B cell (primary cell): ENCODE measurements at regions not wholly inside any gene's neighbourhood (a gene's known extent, or its start where the extent isn't known, plus 50 kb on each side); places are given as distances from the start of the nearest gene placed in this dataset.

Source experiments
- CTCF ChIP-seq: fragments of 200-600 bp; IDR thresholded peaks from one replicate; pipeline ENCODE4 v1.8.0; 2022; ENCODE audit warnings: antibody characterized with exemption, mild to moderate bottlenecking
- EZH2 ChIP-seq: IDR thresholded peaks from 2 replicates; pipeline ENCODE4 v1.6.1; 2012; ENCODE audit warnings: borderline replicate concordance, low read depth, mild to moderate bottlenecking, moderate library complexity, low read length; ENCODE audit not compliant: insufficient read depth, poor library complexity, severe bottlenecking

GRCh38 chr7:84675633-84676034 is 481.0 kb upstream of the SEMA3A start:
- TF ChIP-seq CTCF, result no peak
- TF ChIP-seq EZH2, result no peak
